Mesendoderm (in vitro differentiated cells): ENCODE measurements at regions not wholly inside any gene's neighbourhood (a gene's known extent, or its start where the extent isn't known, plus 50 kb on each side); places are given as distances from the start of the nearest gene placed in this dataset.

ENCODE experiments used
- DNase-seq: peaks from one replicate; pipeline ENCODE4 v3.0.0; 2013
- H2AK5ac ChIP-seq: 2 replicates; pipeline ENCODE4 v1.6.1; 2013; ENCODE audit warnings: low read length, inconsistent platforms
- H2BK120ac ChIP-seq: 2 replicates; pipeline ENCODE4 v1.6.1; 2013; ENCODE audit warnings: low read depth, mild to moderate bottlenecking, low read length, moderate library complexity, mixed read lengths
- H2BK15ac ChIP-seq: replicated peaks from 2 replicates; pipeline ENCODE4 v1.6.1; 2013; ENCODE audit warnings: low read depth, mild to moderate bottlenecking, moderate library complexity
- H2BK5ac ChIP-seq: 2 replicates; pipeline ENCODE4 v1.6.1; 2013; ENCODE audit warnings: low read length, inconsistent platforms
- H3K18ac ChIP-seq: 2 replicates; pipeline ENCODE4 v1.6.1; 2013; ENCODE audit warnings: mild to moderate bottlenecking, low read length, mixed read lengths
- H3K23ac ChIP-seq: one replicate; pipeline ENCODE4 v1.6.1; 2013; ENCODE audit warnings: low read length
- H3K27ac ChIP-seq: 2 replicates; pipeline ENCODE4 v1.5.1; 2013; ENCODE audit warnings: low read depth, mild to moderate bottlenecking, inconsistent platforms, low read length, moderate library complexity
- H3K27me3 ChIP-seq: 2 replicates; pipeline ENCODE4 v1.6.1; 2013; ENCODE audit warnings: low read length, control low read depth, mild to moderate bottlenecking, inconsistent platforms; ENCODE audit not compliant: insufficient read depth, poor library complexity
- H3K36me3 ChIP-seq: 2 replicates; pipeline ENCODE4 v1.6.1; 2013; ENCODE audit warnings: low read length, inconsistent platforms; ENCODE audit not compliant: control insufficient read depth, insufficient read depth
- H3K4ac ChIP-seq: one replicate; pipeline ENCODE4 v1.6.1; 2013; ENCODE audit warnings: low read depth, mild to moderate bottlenecking, low read length, moderate library complexity
- H3K4me1 ChIP-seq: 2 replicates; pipeline ENCODE4 v1.6.1; 2013; ENCODE audit warnings: low read depth, low read length, inconsistent platforms; ENCODE audit not compliant: control insufficient read depth
- H3K4me2 ChIP-seq: 2 replicates; pipeline ENCODE4 v1.6.1; 2013; ENCODE audit warnings: low read length
- H3K4me3 ChIP-seq: 2 replicates; pipeline ENCODE4 v1.5.1; 2013; ENCODE audit warnings: mild to moderate bottlenecking, low read length
- H3K56ac ChIP-seq: one replicate; pipeline ENCODE4 v1.6.1; 2013; ENCODE audit warnings: low read length
- H3K79me1 ChIP-seq: 2 replicates; pipeline ENCODE4 v1.6.1; 2013; ENCODE audit warnings: low read length, inconsistent platforms
- H3K79me2 ChIP-seq: 2 replicates; pipeline ENCODE4 v1.6.1; 2013; ENCODE audit warnings: mild to moderate bottlenecking, low read length; ENCODE audit not compliant: control insufficient read depth, insufficient read depth
- H3K9ac ChIP-seq: 2 replicates; pipeline ENCODE4 v1.6.1; 2013; ENCODE audit warnings: low read length, inconsistent platforms
- H4K5ac ChIP-seq: one replicate; pipeline ENCODE4 v1.6.1; 2013; ENCODE audit warnings: low read length
- H4K8ac ChIP-seq: one replicate; pipeline ENCODE4 v1.6.1; 2013; ENCODE audit warnings: low read depth, mild to moderate bottlenecking, control low read depth, low read length, moderate library complexity
- WGBS: extraction: QIAGEN DNeasy Blood & Tissue Kit; methylation state at CpG from one replicate; pipeline ENCODE4 v1.1.7; 2013; ENCODE audit warnings: low lambda C conversion rate, missing lambda C conversion rate; ENCODE audit not compliant: insufficient coverage; ENCODE audit errors: extremely low coverage; 5-methylcytosine and 5-hydroxymethylcytosine counted together

- no peak overlapping the region for H2BK15ac ChIP-seq
- no peak overlapping the region for H4K8ac ChIP-seq
- H3K56ac ChIP-seq: no peak overlapping the region
- no peak overlapping the region for H3K18ac ChIP-seq
- no peak overlapping the region for H3K23ac ChIP-seq
- no peak overlapping the region for H3K27ac ChIP-seq
- no peak overlapping the region for H3K9ac ChIP-seq
- H2BK5ac ChIP-seq: no peak overlapping the region
- DNase-seq: no peak
- no peak overlapping the region for H2AK5ac ChIP-seq
- H2BK120ac ChIP-seq: no peak overlapping the region
- H3K4me2 ChIP-seq: no peak overlapping the region
- no peak overlapping the region for H3K4me3 ChIP-seq
- H4K5ac ChIP-seq: no peak overlapping the region
- no peaks in the 10 kb centered on the region for H3K36me3 ChIP-seq
- no peak overlapping the region for H3K4ac ChIP-seq
- no peaks in the 10 kb centered on the region for H3K27me3 ChIP-seq
- no peaks in the 10 kb centered on the region for H3K79me1 ChIP-seq
- no peaks in the 10 kb centered on the region for H3K79me2 ChIP-seq
- no CpG with 5 or more reads among the region's 1 CpG for whole genome bisulfite sequencing
- H3K4me1 ChIP-seq: no peaks in the 10 kb centered on the region
Observed at GRCh38 chr11:10918275-10918674, 60.4 kb upstream of the ZBED5 start.

GRCh38 chr11:10917802-10918201 lies 59.9 kb upstream of the ZBED5 start:
- no peak overlapping the region for H2BK15ac ChIP-seq
- no peak overlapping the region for H3K4me3 ChIP-seq
- H3K36me3 ChIP-seq: no peaks in the 10 kb centered on the region
- no peak overlapping the region for H4K8ac ChIP-seq
- H3K56ac ChIP-seq: no peak overlapping the region
- H2AK5ac ChIP-seq: no peak overlapping the region
- no peak overlapping the region for H3K9ac ChIP-seq
- H3K27ac ChIP-seq: no peak overlapping the region
- H3K27me3 ChIP-seq: no peaks in the 10 kb centered on the region
- no peaks in the 10 kb centered on the region for H3K79me1 ChIP-seq
- no peak overlapping the region for H3K23ac ChIP-seq
- no peak overlapping the region for H2BK5ac ChIP-seq
- no peak for DNase-seq
- no peaks in the 10 kb centered on the region for H3K4me1 ChIP-seq
- no peak overlapping the region for H3K4ac ChIP-seq
- no peak overlapping the region for H3K4me2 ChIP-seq
- no CpG with 5 or more reads among the region's 1 CpG for WGBS
- no peaks in the 10 kb centered on the region for H3K79me2 ChIP-seq
- no peak overlapping the region for H2BK120ac ChIP-seq
- H3K18ac ChIP-seq: no peak overlapping the region
- no peak overlapping the region for H4K5ac ChIP-seq

DNA sequence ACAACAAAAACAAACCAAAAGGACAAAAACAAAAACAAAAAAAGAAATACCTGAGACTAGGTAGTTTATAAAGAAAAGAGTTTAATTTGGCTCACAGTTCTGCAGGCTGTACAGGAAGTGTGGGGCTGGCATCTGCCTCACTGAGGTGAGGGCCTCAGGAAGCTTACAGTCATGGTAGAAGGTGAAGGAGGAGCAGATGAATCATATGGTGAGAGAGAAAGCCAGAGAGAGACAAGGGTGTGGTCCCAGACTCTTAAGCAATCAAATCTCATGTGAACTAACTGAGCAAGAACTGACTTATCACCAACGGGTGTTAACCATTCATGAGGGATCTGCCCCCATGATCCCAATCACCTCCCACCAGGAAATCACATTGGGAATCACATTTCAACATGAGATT lies 58.8 kb upstream of the ZBED5 start:
- no peaks in the 10 kb centered on the region for H3K4me1 ChIP-seq
- no peak overlapping the region for H2AK5ac ChIP-seq
- no peak overlapping the region for H2BK5ac ChIP-seq
- no peaks in the 10 kb centered on the region for H3K27me3 ChIP-seq
- H3K79me2 ChIP-seq: no peaks in the 10 kb centered on the region
- no peak overlapping the region for H3K4me2 ChIP-seq
- H4K5ac ChIP-seq: no peak overlapping the region
- WGBS: no CpG with 5 or more reads among the region's 1 CpG
- no peaks in the 10 kb centered on the region for H3K36me3 ChIP-seq
- H3K4me3 ChIP-seq: no peak overlapping the region
- H3K18ac ChIP-seq: no peak overlapping the region
- no peak overlapping the region for H3K23ac ChIP-seq
- DNase-seq: no peak
- no peak overlapping the region for H3K56ac ChIP-seq
- H3K9ac ChIP-seq: no peak overlapping the region
- no peak overlapping the region for H2BK15ac ChIP-seq
- no peak overlapping the region for H4K8ac ChIP-seq
- H3K27ac ChIP-seq: no peak overlapping the region
- H3K79me1 ChIP-seq: no peaks in the 10 kb centered on the region
- no peak overlapping the region for H2BK120ac ChIP-seq
- H3K4ac ChIP-seq: no peak overlapping the region

DNA sequence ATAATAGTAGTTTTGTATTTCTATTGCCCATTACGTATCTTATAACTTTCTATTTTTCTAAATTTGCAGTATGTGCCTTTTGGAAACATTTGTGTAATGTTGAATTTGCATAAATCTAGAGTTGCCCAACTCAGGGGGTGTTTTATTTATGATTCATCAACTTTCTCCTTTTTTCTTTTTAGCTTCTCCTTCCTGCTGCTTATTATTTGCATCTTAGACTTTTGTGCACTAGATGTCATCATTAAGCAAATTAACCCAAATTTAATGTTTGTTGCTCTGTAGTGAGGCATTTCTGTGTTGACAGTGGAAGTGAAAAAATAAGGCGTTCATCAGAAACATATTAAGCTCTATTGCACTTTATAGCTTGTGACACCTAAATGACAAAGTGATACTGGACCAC lies 56.2 kb upstream of the ZBED5 start:
- H3K56ac ChIP-seq: no peak overlapping the region
- H3K4me3 ChIP-seq: no peak overlapping the region
- H3K23ac ChIP-seq: no peak overlapping the region
- H2BK15ac ChIP-seq: no peak overlapping the region
- no peak overlapping the region for H2BK120ac ChIP-seq
- H3K18ac ChIP-seq: no peak overlapping the region
- H3K4me1 ChIP-seq: peaks cover under 1% of the 10 kb centered on the region
- no peaks in the 10 kb centered on the region for H3K36me3 ChIP-seq
- no peak overlapping the region for H4K5ac ChIP-seq
- no peak overlapping the region for H2AK5ac ChIP-seq
- H3K27ac ChIP-seq: no peak overlapping the region
- no peaks in the 10 kb centered on the region for H3K27me3 ChIP-seq
- H3K79me2 ChIP-seq: no peaks in the 10 kb centered on the region
- no peak for DNase-seq
- no peak overlapping the region for H3K4ac ChIP-seq
- H3K79me1 ChIP-seq: no peaks in the 10 kb centered on the region
- no peak overlapping the region for H2BK5ac ChIP-seq
- WGBS: no CpG with 5 or more reads among the region's 2 CpGs
- no peak overlapping the region for H3K9ac ChIP-seq
- H3K4me2 ChIP-seq: no peak overlapping the region
- no peak overlapping the region for H4K8ac ChIP-seq

DNA sequence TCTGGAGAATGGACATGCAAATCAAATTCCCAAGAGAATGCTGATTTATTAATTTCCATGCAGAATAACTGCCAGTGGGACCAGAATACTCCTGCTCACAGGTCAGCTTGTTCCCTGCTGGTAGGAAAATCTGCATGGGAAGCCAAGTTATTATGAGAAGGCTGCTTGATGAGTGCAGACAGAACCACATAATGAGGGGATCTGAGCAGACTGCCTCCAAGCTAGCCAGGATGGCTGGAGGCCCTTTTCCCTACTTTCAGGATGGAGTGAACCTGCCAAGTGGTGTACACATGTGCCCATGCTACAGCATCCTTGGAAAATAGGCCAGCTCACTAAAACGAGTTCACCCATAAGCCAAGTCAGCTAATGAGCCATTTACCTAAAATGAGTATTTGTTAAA lies 55.2 kb upstream of the ZBED5 start:
- Histone ChIP-seq H3K27me3 (no peaks in the 10 kb centered on the region), H2BK5ac (no peak overlapping the region), H3K4me1 (peaks cover 2% of the 10 kb centered on the region), H3K4me3 (no peak overlapping the region), H4K5ac (no peak overlapping the region), H4K8ac (no peak overlapping the region), H2AK5ac (no peak overlapping the region), H3K4ac (no peak overlapping the region), H3K56ac (no peak overlapping the region), H3K27ac (no peak overlapping the region), H3K9ac (no peak overlapping the region), H2BK120ac (no peak overlapping the region), H3K23ac (no peak overlapping the region), H3K18ac (no peak overlapping the region), H3K79me2 (no peaks in the 10 kb centered on the region), H3K4me2 (no peak overlapping the region), H3K36me3 (no peaks in the 10 kb centered on the region), H3K79me1 (no peaks in the 10 kb centered on the region), H2BK15ac (no peak overlapping the region)
- no peak for DNase-seq
- WGBS: no CpG with 5 or more reads among the region's 1 CpG

GRCh38 chr11:10911907-10912306 lies 54.1 kb upstream of the ZBED5 start:
- no peaks in the 10 kb centered on the region for H3K27me3 ChIP-seq
- H3K18ac ChIP-seq: no peak overlapping the region
- peaks cover 2% of the 10 kb centered on the region for H3K4me1 ChIP-seq
- no CpG with 5 or more reads among the region's 7 CpGs for WGBS
- H3K27ac ChIP-seq: no peak overlapping the region
- no peak overlapping the region for H4K8ac ChIP-seq
- no peak overlapping the region for H3K4me2 ChIP-seq
- H3K79me1 ChIP-seq: no peaks in the 10 kb centered on the region
- no peak overlapping the region for H2AK5ac ChIP-seq
- no peak overlapping the region for H2BK15ac ChIP-seq
- H2BK120ac ChIP-seq: no peak overlapping the region
- no peak overlapping the region for H4K5ac ChIP-seq
- H2BK5ac ChIP-seq: no peak overlapping the region
- no peak overlapping the region for H3K9ac ChIP-seq
- no peak overlapping the region for H3K23ac ChIP-seq
- no peak overlapping the region for H3K4me3 ChIP-seq
- DNase-seq: no peak
- H3K79me2 ChIP-seq: no peaks in the 10 kb centered on the region
- no peak overlapping the region for H3K4ac ChIP-seq
- no peak overlapping the region for H3K56ac ChIP-seq
- no peaks in the 10 kb centered on the region for H3K36me3 ChIP-seq
